ENCODE measurements at regions not wholly inside any gene's neighbourhood (a gene's known extent, or its start where the extent isn't known, plus 50 kb on each side); places are given as distances from the start of the nearest gene placed in this dataset.

- TF ChIP-seq CTCF (IDR thresholded peaks at IDR 0.05; ENCODE audit: extremely low read depth, insufficient read depth, missing control alignments): no peak
- DNase-seq (ENCODE audit: low spot score): no peak
- in situ Hi-C loops (cut with MboI; ENCODE audit: low pct_unique_long_range_greater_than_20kb, low sequenced_read_pairs, unreplicated experiment): no loop called here
Observed at GRCh38 chr5:178786859-178787499, 56.5 kb upstream of the ZNF354A start.

GRCh38 chr5:178786417-178786816 lies 56.0 kb upstream of the ZNF354A start:
- in situ Hi-C loops (cut with MboI; ENCODE audit: low pct_unique_long_range_greater_than_20kb, low sequenced_read_pairs, unreplicated experiment): no loop called here
- no peak for DNase-seq (ENCODE audit: low spot score)
- TF ChIP-seq CTCF (IDR thresholded peaks at IDR 0.05; ENCODE audit: extremely low read depth, insufficient read depth, missing control alignments): no peak

GRCh38 chr5:178785999-178786398 lies 55.5 kb upstream of the ZNF354A start:
- no peak for TF ChIP-seq CTCF (IDR thresholded peaks at IDR 0.05; ENCODE audit: extremely low read depth, insufficient read depth, missing control alignments)
- in situ Hi-C loops (cut with MboI; ENCODE audit: low pct_unique_long_range_greater_than_20kb, low sequenced_read_pairs, unreplicated experiment): no loop called here
- DNase-seq (ENCODE audit: low spot score): no peak

- no peak for DNase-seq (ENCODE audit: low spot score)
- no peak for TF ChIP-seq CTCF (IDR thresholded peaks at IDR 0.05; ENCODE audit: extremely low read depth, insufficient read depth, missing control alignments)
- in situ Hi-C loops (cut with MboI; ENCODE audit: low pct_unique_long_range_greater_than_20kb, low sequenced_read_pairs, unreplicated experiment): no loop called here
Observed at GRCh38 chr5:178784391-178784790, 53.9 kb upstream of the ZNF354A start.

- no peak for TF ChIP-seq CTCF (IDR thresholded peaks at IDR 0.05; ENCODE audit: extremely low read depth, insufficient read depth, missing control alignments)
- no peak for DNase-seq (ENCODE audit: low spot score)
- in situ Hi-C loops (cut with MboI; ENCODE audit: low pct_unique_long_range_greater_than_20kb, low sequenced_read_pairs, unreplicated experiment): no loop called here
Observed at GRCh38 chr5:178781936-178782335, 51.5 kb upstream of the ZNF354A start.

- TF ChIP-seq CTCF (IDR thresholded peaks at IDR 0.05; ENCODE audit: extremely low read depth, insufficient read depth, missing control alignments): no peak
Observed at GRCh38 chr5:178780581-178781498, 50.4 kb upstream of the ZNF354A start.

More at GRCh38 chr5:178780581-178781498, 50.4 kb upstream of the ZNF354A start:
- DNase-seq (ENCODE audit: low spot score): no peak
- in situ Hi-C loops (cut with MboI; ENCODE audit: low pct_unique_long_range_greater_than_20kb, low sequenced_read_pairs, unreplicated experiment): no loop called here

All from GM13977 (cell line).